Fibroblast of mammary gland (primary cell): ENCODE measurements at regions not wholly inside any gene's neighbourhood (a gene's known extent, or its start where the extent isn't known, plus 50 kb on each side); places are given as distances from the start of the nearest gene placed in this dataset.

ENCODE experiments used
- DNase-seq: peaks from one replicate; pipeline ENCODE4 v3.0.0-alpha.2; 2010; ENCODE audit warnings: low read depth
- H3K4me3 ChIP-seq: 2 replicates; pipeline ENCODE4 v1.5.1; 2011; ENCODE audit warnings: low read depth, mild to moderate bottlenecking, low read length, moderate library complexity; ENCODE audit not compliant: control insufficient read depth
- TF ChIP-seq, protein P1 (sequence below): conservative IDR thresholded peaks from 2 replicates; pipeline ENCODE4 v1.5.1; 2011; ENCODE audit warnings: low read depth, low read length, inconsistent platforms; ENCODE audit not compliant: control insufficient read depth, insufficient read depth

DNA sequence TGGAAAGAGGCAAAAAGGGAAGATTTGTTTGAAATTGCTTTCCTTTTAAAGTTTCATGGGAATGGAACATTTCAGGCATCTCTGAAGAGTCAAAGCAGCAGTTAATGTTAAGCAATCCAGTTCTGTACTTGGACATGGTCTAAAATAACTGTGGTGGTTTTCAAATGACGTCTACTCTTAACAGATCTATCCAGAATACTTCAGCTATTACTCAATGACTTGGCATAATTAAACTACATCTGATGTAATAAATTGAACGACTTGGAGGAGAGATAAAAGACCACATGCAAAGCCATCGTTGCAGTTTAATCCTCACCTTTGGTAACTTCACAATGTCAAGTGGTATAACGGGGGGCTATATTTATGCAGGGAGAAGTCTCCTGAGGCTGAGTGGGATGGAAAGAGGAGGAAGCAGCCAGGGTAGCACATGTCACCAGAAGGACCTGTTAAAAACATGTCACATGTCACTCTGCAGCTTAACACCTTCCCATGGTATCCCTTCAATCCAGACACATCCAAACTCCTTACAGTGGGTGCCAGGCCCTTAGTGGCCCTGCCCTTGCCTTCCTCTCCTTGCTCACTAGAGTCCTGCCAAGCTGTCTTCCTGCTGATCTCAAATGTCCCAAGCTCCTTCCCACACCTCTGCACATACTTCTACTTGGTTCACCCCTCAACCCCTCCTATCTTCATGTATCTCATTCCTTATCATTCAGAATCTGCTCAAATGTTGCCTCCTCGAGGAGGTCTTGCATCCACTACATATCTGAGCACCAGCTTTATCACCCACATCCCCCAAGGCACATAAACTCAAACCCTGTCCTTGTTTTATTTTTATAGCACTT, 327.8 kb downstream of the SUCLA2 start:
- no peak overlapping the region for H3K4me3 ChIP-seq
- TF ChIP-seq, protein P1, sequence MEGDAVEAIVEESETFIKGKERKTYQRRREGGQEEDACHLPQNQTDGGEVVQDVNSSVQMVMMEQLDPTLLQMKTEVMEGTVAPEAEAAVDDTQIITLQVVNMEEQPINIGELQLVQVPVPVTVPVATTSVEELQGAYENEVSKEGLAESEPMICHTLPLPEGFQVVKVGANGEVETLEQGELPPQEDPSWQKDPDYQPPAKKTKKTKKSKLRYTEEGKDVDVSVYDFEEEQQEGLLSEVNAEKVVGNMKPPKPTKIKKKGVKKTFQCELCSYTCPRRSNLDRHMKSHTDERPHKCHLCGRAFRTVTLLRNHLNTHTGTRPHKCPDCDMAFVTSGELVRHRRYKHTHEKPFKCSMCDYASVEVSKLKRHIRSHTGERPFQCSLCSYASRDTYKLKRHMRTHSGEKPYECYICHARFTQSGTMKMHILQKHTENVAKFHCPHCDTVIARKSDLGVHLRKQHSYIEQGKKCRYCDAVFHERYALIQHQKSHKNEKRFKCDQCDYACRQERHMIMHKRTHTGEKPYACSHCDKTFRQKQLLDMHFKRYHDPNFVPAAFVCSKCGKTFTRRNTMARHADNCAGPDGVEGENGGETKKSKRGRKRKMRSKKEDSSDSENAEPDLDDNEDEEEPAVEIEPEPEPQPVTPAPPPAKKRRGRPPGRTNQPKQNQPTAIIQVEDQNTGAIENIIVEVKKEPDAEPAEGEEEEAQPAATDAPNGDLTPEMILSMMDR = no peak
- DNase-seq = peak; percentile 99

DNA sequence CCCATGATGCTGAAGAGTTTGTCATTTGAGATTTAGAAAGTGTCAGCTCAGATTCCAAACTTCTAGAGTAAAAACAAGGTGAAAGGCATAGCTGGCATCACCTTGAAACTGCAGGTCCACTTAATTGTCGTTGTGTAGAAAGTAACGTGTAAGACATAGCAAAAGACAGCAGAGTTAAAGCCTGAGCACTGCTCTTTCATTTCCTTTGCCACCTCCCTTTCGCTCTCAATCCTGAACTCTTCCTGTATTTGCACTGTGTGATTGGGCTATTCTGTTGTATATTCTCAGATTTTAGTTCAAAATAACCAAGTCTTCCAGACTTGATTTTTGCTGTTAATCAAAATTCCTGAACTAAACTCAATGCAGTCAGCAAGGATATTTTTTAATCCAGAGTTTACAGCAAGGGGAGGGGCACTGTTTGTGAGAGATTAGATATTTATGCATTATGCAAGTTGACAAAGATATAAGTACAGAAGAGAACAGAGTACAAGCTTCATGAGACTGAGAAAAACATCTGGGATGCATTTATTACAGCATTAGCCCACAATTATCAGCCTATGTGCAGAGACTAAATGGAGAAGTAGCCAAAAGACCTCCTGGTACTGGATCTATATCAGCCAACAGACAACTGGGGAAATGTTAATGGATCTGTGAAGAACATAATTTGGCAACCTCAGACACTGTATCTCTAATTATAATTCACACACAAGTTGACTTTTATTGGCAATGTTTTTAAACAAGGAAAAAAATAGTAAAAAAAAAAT, 328.6 kb downstream of the SUCLA2 start:
- TF ChIP-seq, protein P1 = no peak
- peak; percentile 85 for DNase-seq
- no peak overlapping the region for H3K4me3 ChIP-seq

DNA sequence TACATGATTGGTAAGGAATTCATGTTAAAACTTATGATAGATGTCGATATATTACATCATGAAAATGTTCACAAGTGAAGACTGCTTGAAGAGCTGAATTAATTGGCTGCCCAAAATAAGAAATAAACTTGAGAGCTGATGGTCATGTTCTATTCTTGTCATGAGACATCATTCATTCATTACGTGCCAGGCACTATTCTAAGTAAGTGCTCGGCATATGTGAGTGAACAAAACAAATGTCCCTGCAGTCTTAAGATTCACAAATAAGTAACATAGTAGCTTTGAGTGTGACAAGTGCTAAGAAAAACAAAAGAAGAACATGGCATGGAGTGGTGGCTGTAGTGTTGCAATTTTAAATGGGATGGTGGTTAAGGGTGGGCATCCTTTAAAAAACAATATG, 329.3 kb downstream of the SUCLA2 start:
- no peak for DNase-seq
- H3K4me3 ChIP-seq = no peak overlapping the region
- TF ChIP-seq, protein P1 = no peak

DNA sequence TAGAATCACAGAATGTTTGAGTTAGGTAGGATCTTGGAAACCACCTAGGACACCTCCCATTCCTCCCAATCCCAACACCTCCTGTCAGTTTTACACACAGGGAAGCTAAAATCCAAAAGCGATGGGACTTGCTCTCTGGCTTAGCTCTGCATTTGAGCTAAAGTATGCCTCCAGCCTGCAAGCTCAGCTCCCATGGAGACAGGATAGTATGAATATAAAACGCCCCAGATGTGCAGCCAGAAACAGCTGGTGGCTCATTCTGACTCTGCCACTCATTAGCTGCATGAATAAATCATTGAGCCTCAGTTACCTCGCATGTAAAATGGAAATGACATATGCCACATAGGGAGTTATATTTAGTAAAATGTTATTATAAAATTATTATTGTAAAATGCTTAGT, 336.0 kb downstream of the SUCLA2 start:
- DNase-seq = no peak
- TF ChIP-seq, protein P1 = no peak
- H3K4me3 ChIP-seq = no peak overlapping the region

DNA sequence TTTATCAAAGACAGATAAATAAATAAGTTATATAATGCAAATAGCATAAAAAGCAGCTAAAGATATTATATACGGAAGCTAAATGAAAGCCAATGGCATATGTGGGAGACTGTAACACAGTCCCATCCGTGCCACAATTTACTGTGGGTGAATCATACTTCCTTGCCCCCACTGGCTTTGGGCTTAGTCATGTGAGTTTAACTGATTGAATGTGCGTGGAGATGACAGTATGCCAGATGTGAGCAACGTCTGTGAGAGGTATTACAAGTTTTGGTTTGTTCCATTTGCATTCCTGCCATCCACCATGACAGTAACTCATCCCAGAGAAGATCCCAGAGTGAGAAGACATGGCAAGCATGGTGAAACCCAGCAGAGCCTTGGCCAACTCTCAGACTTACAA, 340.0 kb downstream of the SUCLA2 start:
- H3K4me3 ChIP-seq = no peak overlapping the region
- DNase-seq = peak; percentile 99
- TF ChIP-seq, protein P1 = no peak

DNA sequence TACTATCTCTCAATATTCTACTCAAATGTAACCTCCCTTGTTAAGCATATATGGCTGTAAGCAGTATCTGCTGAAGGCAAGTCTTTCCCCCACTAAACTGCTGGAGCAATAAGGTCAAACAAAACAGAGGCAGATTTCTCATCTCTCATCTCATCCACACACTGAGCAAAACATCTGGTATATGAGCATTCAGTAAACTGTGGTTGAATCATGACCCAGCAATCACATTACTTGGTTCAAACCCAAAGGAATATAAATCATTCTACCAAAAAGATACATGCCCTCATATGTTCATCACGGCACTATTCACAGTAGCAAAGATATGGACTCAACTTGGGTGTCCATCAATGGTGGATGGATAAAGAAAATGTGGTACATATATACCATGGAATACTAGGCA, 344.4 kb downstream of the SUCLA2 start:
- TF ChIP-seq, protein P1 = no peak
- H3K4me3 ChIP-seq = no peak overlapping the region
- peak; percentile 74 for DNase-seq
